ENCODE measurements at regions not wholly inside any gene's neighbourhood (a gene's known extent, or its start where the extent isn't known, plus 50 kb on each side); places are given as distances from the start of the nearest gene placed in this dataset.
"Not testable (repeated sequence)": the region's sequence is repeated elsewhere in the genome, so short reads cannot be mapped to it uniquely, and the experiment has no call there.

DNA sequence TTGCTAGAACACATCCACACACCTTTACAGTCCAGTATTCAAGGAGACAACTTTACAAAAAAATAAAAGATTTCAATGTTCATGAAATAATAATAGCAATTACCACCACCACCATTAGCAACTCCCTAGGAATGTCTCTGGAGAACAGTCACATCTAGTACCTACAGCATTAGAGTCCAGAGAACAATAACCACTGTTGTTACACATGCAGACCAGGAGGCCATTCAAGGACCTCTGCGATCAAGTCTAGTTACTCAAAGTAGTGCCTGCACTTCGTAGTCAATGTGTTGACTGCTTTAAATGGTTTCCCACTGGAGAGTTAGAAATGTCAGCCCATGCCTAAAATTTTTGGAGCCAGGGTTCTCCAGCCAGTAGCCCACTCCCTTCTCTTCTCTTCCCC lies 244.4 kb downstream of the DEPDC1B start:
- H3K4me1 ChIP-seq (ENCODE audit: control insufficient read depth in 4 of 4, insufficient read depth in 4 of 4, low read length in 3 of 4), result no peaks in the 10 kb centered on the region
- H3K36me3 ChIP-seq (ENCODE audit: control insufficient read depth in 4 of 4, insufficient read depth in 3 of 4, low read depth in 1 of 4, low read length in 3 of 4), result no peaks in the 10 kb centered on the region
- DNase-seq (ENCODE audit: low spot score), result no peak
- H3K27me3 ChIP-seq (ENCODE audit: control insufficient read depth in 4 of 4, insufficient read depth in 4 of 4, low read length in 3 of 4), result no peaks in the 10 kb centered on the region
- no peak overlapping the region for H3K4me3 ChIP-seq (ENCODE audit: low read depth in 1 of 3, low read length in 3 of 3)
- TF ChIP-seq HNF4G (IDR thresholded peaks at IDR 0.05) (no peak), FOXA1 (IDR thresholded peaks at IDR 0.05) (no peak), JUND (IDR thresholded peaks at IDR 0.05) (no peak), TAF1 (conservative IDR thresholded peaks at IDR 0.05) (no peak), EGR1 (IDR thresholded peaks at IDR 0.05; ENCODE audit: low read depth in 2 of 2) (no peak), YY1 (IDR thresholded peaks at IDR 0.05) (no peak), FOXA2 (IDR thresholded peaks at IDR 0.05) (no peak), GABPA (IDR thresholded peaks at IDR 0.05 in 1 of 2, conservative IDR thresholded peaks at IDR 0.05 in 1 of 2) (no peak), HNF4A (conservative IDR thresholded peaks at IDR 0.05) (no peak), RXRA (IDR thresholded peaks at IDR 0.05) (no peak), RAD21 (IDR thresholded peaks at IDR 0.05) (no peak), SP1 (IDR thresholded peaks at IDR 0.05) (no peak), MAX (IDR thresholded peaks at IDR 0.05) (no peak), NR2F2 (IDR thresholded peaks at IDR 0.05) (no peak)
- TF ChIP-seq, protein P1, sequence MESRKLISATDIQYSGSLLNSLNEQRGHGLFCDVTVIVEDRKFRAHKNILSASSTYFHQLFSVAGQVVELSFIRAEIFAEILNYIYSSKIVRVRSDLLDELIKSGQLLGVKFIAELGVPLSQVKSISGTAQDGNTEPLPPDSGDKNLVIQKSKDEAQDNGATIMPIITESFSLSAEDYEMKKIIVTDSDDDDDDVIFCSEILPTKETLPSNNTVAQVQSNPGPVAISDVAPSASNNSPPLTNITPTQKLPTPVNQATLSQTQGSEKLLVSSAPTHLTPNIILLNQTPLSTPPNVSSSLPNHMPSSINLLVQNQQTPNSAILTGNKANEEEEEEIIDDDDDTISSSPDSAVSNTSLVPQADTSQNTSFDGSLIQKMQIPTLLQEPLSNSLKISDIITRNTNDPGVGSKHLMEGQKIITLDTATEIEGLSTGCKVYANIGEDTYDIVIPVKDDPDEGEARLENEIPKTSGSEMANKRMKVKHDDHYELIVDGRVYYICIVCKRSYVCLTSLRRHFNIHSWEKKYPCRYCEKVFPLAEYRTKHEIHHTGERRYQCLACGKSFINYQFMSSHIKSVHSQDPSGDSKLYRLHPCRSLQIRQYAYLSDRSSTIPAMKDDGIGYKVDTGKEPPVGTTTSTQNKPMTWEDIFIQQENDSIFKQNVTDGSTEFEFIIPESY (IDR thresholded peaks at IDR 0.05), result no peak
- TF ChIP-seq, protein P2, sequence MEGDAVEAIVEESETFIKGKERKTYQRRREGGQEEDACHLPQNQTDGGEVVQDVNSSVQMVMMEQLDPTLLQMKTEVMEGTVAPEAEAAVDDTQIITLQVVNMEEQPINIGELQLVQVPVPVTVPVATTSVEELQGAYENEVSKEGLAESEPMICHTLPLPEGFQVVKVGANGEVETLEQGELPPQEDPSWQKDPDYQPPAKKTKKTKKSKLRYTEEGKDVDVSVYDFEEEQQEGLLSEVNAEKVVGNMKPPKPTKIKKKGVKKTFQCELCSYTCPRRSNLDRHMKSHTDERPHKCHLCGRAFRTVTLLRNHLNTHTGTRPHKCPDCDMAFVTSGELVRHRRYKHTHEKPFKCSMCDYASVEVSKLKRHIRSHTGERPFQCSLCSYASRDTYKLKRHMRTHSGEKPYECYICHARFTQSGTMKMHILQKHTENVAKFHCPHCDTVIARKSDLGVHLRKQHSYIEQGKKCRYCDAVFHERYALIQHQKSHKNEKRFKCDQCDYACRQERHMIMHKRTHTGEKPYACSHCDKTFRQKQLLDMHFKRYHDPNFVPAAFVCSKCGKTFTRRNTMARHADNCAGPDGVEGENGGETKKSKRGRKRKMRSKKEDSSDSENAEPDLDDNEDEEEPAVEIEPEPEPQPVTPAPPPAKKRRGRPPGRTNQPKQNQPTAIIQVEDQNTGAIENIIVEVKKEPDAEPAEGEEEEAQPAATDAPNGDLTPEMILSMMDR (IDR thresholded peaks at IDR 0.05; ENCODE audit: low read depth, low read length, missing input control), result no peak
- TF ChIP-seq, protein P3, sequence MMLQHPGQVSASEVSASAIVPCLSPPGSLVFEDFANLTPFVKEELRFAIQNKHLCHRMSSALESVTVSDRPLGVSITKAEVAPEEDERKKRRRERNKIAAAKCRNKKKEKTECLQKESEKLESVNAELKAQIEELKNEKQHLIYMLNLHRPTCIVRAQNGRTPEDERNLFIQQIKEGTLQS (IDR thresholded peaks at IDR 0.05), result no peak
- TF ChIP-seq, protein P4, sequence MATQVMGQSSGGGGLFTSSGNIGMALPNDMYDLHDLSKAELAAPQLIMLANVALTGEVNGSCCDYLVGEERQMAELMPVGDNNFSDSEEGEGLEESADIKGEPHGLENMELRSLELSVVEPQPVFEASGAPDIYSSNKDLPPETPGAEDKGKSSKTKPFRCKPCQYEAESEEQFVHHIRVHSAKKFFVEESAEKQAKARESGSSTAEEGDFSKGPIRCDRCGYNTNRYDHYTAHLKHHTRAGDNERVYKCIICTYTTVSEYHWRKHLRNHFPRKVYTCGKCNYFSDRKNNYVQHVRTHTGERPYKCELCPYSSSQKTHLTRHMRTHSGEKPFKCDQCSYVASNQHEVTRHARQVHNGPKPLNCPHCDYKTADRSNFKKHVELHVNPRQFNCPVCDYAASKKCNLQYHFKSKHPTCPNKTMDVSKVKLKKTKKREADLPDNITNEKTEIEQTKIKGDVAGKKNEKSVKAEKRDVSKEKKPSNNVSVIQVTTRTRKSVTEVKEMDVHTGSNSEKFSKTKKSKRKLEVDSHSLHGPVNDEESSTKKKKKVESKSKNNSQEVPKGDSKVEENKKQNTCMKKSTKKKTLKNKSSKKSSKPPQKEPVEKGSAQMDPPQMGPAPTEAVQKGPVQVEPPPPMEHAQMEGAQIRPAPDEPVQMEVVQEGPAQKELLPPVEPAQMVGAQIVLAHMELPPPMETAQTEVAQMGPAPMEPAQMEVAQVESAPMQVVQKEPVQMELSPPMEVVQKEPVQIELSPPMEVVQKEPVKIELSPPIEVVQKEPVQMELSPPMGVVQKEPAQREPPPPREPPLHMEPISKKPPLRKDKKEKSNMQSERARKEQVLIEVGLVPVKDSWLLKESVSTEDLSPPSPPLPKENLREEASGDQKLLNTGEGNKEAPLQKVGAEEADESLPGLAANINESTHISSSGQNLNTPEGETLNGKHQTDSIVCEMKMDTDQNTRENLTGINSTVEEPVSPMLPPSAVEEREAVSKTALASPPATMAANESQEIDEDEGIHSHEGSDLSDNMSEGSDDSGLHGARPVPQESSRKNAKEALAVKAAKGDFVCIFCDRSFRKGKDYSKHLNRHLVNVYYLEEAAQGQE (IDR thresholded peaks at IDR 0.05), result no peak
- 88% methylated on average over 2 of the region's 2 CpGs for WGBS
- no peaks in the 10 kb centered on the region for H3K9me3 ChIP-seq (ENCODE audit: control insufficient read depth in 4 of 4, low read length in 3 of 4)
- no peak overlapping the region for H3K9ac ChIP-seq (ENCODE audit: low read depth in 1 of 2, low read length in 2 of 2)
- no peak overlapping the region for H3K27ac ChIP-seq (ENCODE audit: low read depth in 1 of 2, low read length in 2 of 2)

DNA sequence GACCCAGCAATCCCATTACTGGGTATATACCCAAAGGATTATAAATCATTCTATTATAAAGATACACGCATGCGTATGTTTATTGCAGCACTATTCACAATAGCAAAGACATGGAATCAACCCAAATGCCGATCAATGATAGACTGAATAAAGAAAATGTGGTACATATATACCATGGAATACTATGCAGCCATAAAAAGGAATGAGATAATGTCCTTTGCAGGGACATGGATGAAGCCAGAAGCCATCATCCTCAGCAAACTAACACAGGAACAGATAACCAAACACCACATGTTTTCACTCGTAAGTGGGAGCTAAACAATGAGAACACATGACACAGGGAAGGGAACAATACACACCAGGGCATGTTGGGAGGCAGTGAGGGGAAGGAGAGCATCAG lies 245.7 kb downstream of the DEPDC1B start:
- not testable (repeated sequence) for H3K9me3 ChIP-seq (ENCODE audit: control insufficient read depth in 4 of 4, low read length in 3 of 4); H3K27ac ChIP-seq (ENCODE audit: low read depth in 1 of 2, low read length in 2 of 2); H3K36me3 ChIP-seq (ENCODE audit: control insufficient read depth in 4 of 4, insufficient read depth in 3 of 4, low read depth in 1 of 4, low read length in 3 of 4); H3K27me3 ChIP-seq (ENCODE audit: control insufficient read depth in 4 of 4, insufficient read depth in 4 of 4, low read length in 3 of 4); DNase-seq (ENCODE audit: low spot score); H3K9ac ChIP-seq (ENCODE audit: low read depth in 1 of 2, low read length in 2 of 2); H3K4me3 ChIP-seq (ENCODE audit: low read depth in 1 of 3, low read length in 3 of 3); H3K4me1 ChIP-seq (ENCODE audit: control insufficient read depth in 4 of 4, insufficient read depth in 4 of 4, low read length in 3 of 4)
- WGBS, result 90% methylated on average over 4 of the region's 4 CpGs

Data from liver (tissue), 8 donors.